ENCODE measurements at regions not wholly inside any gene's neighbourhood (a gene's known extent, or its start where the extent isn't known, plus 50 kb on each side); places are given as distances from the start of the nearest gene placed in this dataset.
"Not testable (repeated sequence)": the region's sequence is repeated elsewhere in the genome, so short reads cannot be mapped to it uniquely, and the experiment has no call there.

DNA sequence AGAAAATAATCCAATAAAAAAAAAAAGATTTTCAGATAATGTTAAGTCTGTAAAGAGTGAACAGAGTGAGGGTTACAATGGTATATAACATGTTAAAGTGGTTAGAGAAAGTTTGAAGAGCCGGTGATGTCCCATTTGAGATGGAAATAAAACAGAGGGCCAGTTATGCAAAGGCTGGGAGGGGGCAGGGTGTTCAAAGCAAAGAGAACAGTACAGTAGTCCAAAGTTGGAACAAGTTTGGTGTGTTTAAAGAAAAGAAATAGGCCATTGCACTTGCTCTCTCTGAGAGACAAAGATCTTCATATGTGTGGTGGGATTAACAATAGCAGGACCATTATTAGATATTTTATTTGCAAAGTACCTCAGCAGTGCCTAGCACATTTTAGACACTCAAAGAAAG lies 179.5 kb upstream of the PKN2 start:
- H3K27ac Mint-ChIP-seq (ENCODE audit: unreplicated experiment) = no peak overlapping the region
- no peaks in the 10 kb centered on the region for H3K9me3 Mint-ChIP-seq (ENCODE audit: low read depth, unreplicated experiment)
- BruUV-seq (replicated peaks) = no TSS peak
- CTCF ChIA-PET = no interaction called here
- TF ChIP-seq, protein P1, sequence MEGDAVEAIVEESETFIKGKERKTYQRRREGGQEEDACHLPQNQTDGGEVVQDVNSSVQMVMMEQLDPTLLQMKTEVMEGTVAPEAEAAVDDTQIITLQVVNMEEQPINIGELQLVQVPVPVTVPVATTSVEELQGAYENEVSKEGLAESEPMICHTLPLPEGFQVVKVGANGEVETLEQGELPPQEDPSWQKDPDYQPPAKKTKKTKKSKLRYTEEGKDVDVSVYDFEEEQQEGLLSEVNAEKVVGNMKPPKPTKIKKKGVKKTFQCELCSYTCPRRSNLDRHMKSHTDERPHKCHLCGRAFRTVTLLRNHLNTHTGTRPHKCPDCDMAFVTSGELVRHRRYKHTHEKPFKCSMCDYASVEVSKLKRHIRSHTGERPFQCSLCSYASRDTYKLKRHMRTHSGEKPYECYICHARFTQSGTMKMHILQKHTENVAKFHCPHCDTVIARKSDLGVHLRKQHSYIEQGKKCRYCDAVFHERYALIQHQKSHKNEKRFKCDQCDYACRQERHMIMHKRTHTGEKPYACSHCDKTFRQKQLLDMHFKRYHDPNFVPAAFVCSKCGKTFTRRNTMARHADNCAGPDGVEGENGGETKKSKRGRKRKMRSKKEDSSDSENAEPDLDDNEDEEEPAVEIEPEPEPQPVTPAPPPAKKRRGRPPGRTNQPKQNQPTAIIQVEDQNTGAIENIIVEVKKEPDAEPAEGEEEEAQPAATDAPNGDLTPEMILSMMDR (IDR thresholded peaks at IDR 0.05; ENCODE audit: unreplicated experiment) = no peak
- no peaks in the 10 kb centered on the region for H3K36me3 Mint-ChIP-seq (ENCODE audit: insufficient read depth, unreplicated experiment)
- intact Hi-C loops (cut with micrococcal nuclease; ENCODE audit: unreplicated experiment) = no loop called here
- no peak for DNase-seq
- H3K27me3 Mint-ChIP-seq (ENCODE audit: unreplicated experiment) = no peaks in the 10 kb centered on the region
- H3K4me1 Mint-ChIP-seq (ENCODE audit: low read depth, unreplicated experiment) = no peaks in the 10 kb centered on the region
- H3K4me3 Mint-ChIP-seq (ENCODE audit: low read depth, unreplicated experiment) = no peak overlapping the region

DNA sequence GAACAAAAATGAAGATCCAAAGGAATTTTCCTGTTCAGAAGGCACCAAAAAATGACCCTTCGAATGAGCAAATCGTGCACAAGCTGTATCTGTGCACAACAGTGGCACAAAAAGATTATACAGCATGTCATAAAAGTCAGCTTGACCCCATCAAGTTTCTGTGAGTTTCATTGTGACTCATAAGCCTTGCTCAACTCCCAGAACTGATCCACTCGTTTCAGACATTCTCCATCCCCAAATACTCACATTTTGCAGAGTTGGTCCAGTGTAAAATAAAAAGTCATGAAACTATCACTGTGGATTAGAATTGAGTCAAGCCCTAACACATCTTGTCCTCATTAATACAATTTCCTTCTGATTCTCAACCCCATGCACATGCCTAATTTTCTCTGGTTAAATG lies 174.7 kb upstream of the PKN2 start:
- H3K9me3 Mint-ChIP-seq (ENCODE audit: low read depth, unreplicated experiment) = no peaks in the 10 kb centered on the region
- H3K4me1 Mint-ChIP-seq (ENCODE audit: low read depth, unreplicated experiment) = no peaks in the 10 kb centered on the region
- H3K27me3 Mint-ChIP-seq (ENCODE audit: unreplicated experiment) = no peaks in the 10 kb centered on the region
- H3K36me3 Mint-ChIP-seq (ENCODE audit: insufficient read depth, unreplicated experiment) = no peaks in the 10 kb centered on the region
- TF ChIP-seq, protein P1 (IDR thresholded peaks at IDR 0.05; ENCODE audit: unreplicated experiment) = no peak
- intact Hi-C loops (cut with micrococcal nuclease; ENCODE audit: unreplicated experiment) = no loop called here
- no peak overlapping the region for H3K4me3 Mint-ChIP-seq (ENCODE audit: low read depth, unreplicated experiment)
- DNase-seq = no peak
- no peak overlapping the region for H3K27ac Mint-ChIP-seq (ENCODE audit: unreplicated experiment)
- no TSS peak for BruUV-seq (replicated peaks)
- CTCF ChIA-PET = interaction anchor here (0.8 kb wide), 1 partner anchor 19 kb away, joined by 3 read pairs; no protein-coding TSS in a partner anchor

DNA sequence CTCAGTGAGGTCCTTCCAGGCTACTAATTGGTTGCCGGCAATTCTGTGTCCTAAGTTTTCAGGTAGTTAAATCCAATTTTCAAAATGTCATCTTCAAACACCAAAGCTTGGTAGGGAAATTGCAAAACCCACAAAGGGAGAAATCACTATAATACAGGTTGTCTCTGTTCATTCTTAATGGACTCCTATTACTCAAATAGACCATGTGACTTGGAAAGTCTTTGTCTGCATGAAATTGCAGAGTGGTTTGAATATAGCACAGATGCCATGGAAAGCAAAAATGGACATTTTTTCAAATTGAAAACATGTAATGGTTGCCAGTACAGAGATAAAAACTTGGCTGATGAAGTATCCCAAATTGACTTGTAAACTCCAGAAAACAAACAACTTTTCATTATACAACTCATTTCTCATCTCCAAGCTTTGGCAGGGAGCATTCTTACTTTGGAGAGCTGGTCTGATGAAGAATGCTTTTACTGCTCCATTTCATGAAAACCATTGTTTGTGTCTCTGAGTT lies 169.5 kb upstream of the PKN2 start:
- BruUV-seq (replicated peaks) = no TSS peak
- Mint-ChIP-seq H3K27me3 (ENCODE audit: unreplicated experiment) (no peaks in the 10 kb centered on the region), H3K4me1 (ENCODE audit: low read depth, unreplicated experiment) (no peaks in the 10 kb centered on the region), H3K36me3 (ENCODE audit: insufficient read depth, unreplicated experiment) (no peaks in the 10 kb centered on the region), H3K4me3 (ENCODE audit: low read depth, unreplicated experiment) (no peak overlapping the region), H3K27ac (ENCODE audit: unreplicated experiment) (no peak overlapping the region), H3K9me3 (ENCODE audit: low read depth, unreplicated experiment) (no peaks in the 10 kb centered on the region)
- CTCF ChIA-PET = no interaction called here
- DNase-seq = no peak
- TF ChIP-seq, protein P1 (IDR thresholded peaks at IDR 0.05; ENCODE audit: unreplicated experiment) = no peak
- intact Hi-C loops (cut with micrococcal nuclease; ENCODE audit: unreplicated experiment) = no loop called here

DNA sequence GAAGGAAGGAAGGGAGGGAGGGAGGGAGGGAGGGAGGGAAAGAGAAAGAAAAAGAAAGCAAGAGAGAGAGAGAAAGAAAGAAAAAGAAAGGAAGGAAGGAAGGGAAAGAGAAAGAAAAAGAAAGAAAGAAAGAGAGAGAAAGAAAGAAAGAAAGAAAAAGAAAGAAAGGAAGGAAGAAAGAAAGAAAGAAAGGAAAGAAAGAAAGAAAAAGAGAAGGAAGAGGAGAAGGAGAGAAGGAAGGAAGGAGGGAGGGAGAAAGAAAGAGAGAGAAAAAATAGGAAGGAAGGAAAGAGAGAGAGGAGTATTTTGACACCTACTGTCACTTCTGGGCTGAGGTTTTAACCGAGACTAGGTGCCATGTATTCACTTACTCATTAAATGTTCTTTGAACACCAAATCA lies 166.6 kb upstream of the PKN2 start:
- H3K4me1 Mint-ChIP-seq (ENCODE audit: low read depth, unreplicated experiment); H3K27me3 Mint-ChIP-seq (ENCODE audit: unreplicated experiment); CTCF ChIA-PET; H3K36me3 Mint-ChIP-seq (ENCODE audit: insufficient read depth, unreplicated experiment); BruUV-seq (replicated peaks); H3K9me3 Mint-ChIP-seq (ENCODE audit: low read depth, unreplicated experiment); H3K4me3 Mint-ChIP-seq (ENCODE audit: low read depth, unreplicated experiment); intact Hi-C loops (cut with micrococcal nuclease; ENCODE audit: unreplicated experiment); DNase-seq; H3K27ac Mint-ChIP-seq (ENCODE audit: unreplicated experiment): not testable (repeated sequence)

DNA sequence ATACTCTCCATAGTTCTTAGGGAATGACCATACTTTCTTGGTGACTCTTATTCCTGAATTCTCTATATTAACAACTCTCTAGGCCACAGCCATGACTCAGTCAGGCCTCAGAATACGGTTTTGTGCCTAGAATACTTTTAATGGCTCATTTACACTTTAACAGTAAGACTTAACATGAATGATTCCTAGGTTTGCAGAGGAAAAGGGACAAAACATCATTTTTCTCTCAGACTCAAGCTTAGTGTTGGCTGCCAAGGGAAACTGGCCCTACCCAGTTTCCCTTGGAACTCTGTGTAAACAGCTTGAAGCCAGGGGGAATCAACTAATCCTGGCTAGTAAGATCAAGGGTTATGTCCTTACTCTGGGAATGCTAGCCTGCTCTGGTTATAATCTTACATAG lies 164.9 kb upstream of the PKN2 start:
- BruUV-seq (replicated peaks) = no TSS peak
- Mint-ChIP-seq H3K36me3 (ENCODE audit: insufficient read depth, unreplicated experiment) (no peaks in the 10 kb centered on the region), H3K4me1 (ENCODE audit: low read depth, unreplicated experiment) (no peaks in the 10 kb centered on the region), H3K4me3 (ENCODE audit: low read depth, unreplicated experiment) (no peak overlapping the region), H3K27ac (ENCODE audit: unreplicated experiment) (no peak overlapping the region), H3K27me3 (ENCODE audit: unreplicated experiment) (no peaks in the 10 kb centered on the region), H3K9me3 (ENCODE audit: low read depth, unreplicated experiment) (no peaks in the 10 kb centered on the region)
- CTCF ChIA-PET = no interaction called here
- DNase-seq = no peak
- TF ChIP-seq, protein P1 (IDR thresholded peaks at IDR 0.05; ENCODE audit: unreplicated experiment) = no peak
- intact Hi-C loops (cut with micrococcal nuclease; ENCODE audit: unreplicated experiment) = no loop called here
